ENCODE measurements at regions not wholly inside any gene's neighbourhood (a gene's known extent, or its start where the extent isn't known, plus 50 kb on each side); places are given as distances from the start of the nearest gene placed in this dataset.

DNA sequence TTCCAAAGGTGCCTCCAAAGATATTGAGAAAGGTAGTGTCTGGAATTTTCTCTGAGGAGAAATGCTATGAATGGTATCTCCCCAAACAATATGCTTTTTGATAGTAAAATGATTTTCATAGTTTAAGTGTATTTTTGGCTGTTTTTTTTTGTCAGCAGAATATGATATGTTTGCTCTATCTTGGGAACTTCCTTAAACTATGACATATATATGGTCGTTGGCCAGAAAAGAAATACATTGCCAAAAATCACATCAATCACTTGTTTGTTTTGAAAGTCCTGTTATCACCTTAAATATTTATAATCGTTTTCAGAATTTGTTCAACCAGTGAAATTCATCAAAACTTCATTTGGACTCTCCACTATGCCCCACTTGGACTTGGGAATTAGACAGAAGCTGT lies 816.9 kb downstream of the CDH11 start:
- no peaks in the 10 kb centered on the region for H3K79me1 ChIP-seq (ENCODE audit: insufficient read depth, low read depth, low read length, poor library complexity, severe bottlenecking)
- H3K18ac ChIP-seq (ENCODE audit: insufficient read length, low read depth, low read length): no peak overlapping the region
- H3K56ac ChIP-seq (ENCODE audit: insufficient read length, low read depth, low read length): no peak overlapping the region
- Mint-ChIP-seq H3K36me3 (ENCODE audit: insufficient read depth in 1 of 3, low read depth in 3 of 3) (peaks cover 0 to 12% (median 5%) of the 10 kb centered on the region in 3 experiments; a peak in 4 of 7 replicates), H3K4me1 (peaks cover 10% of the 10 kb centered on the region in 2 experiments), H3K4me3 (no peak overlapping the region), H3K9me3 (peaks cover 9 to 10% of the 10 kb centered on the region in 2 experiments; a peak in 4 of 5 replicates), H3K27me3 (ENCODE audit: low read depth) (peaks cover 3% of the 10 kb centered on the region), H3K27ac (no peak overlapping the region)
- no peak overlapping the region for H3K14ac ChIP-seq (ENCODE audit: insufficient read depth, low read length)
- no peak overlapping the region for H2BK20ac ChIP-seq (ENCODE audit: low read depth, low read length, poor library complexity, severe bottlenecking)
- WGBS (ENCODE audit: extremely low coverage, insufficient read length, low lambda C conversion rate): no CpG with 5 or more reads among the region's 2 CpGs
- no peak overlapping the region for H3K9ac ChIP-seq (ENCODE audit: extremely low read depth, insufficient read length, low read length)
- H2BK120ac ChIP-seq (ENCODE audit: low read depth, low read length, poor library complexity, severe bottlenecking): no peak overlapping the region
- no peak overlapping the region for H2BK5ac ChIP-seq (ENCODE audit: insufficient read length, low read length)
- H3K23ac ChIP-seq (ENCODE audit: insufficient read length, low read depth, low read length): no peak overlapping the region
- no peak for DNase-seq
- TF ChIP-seq, protein P1, sequence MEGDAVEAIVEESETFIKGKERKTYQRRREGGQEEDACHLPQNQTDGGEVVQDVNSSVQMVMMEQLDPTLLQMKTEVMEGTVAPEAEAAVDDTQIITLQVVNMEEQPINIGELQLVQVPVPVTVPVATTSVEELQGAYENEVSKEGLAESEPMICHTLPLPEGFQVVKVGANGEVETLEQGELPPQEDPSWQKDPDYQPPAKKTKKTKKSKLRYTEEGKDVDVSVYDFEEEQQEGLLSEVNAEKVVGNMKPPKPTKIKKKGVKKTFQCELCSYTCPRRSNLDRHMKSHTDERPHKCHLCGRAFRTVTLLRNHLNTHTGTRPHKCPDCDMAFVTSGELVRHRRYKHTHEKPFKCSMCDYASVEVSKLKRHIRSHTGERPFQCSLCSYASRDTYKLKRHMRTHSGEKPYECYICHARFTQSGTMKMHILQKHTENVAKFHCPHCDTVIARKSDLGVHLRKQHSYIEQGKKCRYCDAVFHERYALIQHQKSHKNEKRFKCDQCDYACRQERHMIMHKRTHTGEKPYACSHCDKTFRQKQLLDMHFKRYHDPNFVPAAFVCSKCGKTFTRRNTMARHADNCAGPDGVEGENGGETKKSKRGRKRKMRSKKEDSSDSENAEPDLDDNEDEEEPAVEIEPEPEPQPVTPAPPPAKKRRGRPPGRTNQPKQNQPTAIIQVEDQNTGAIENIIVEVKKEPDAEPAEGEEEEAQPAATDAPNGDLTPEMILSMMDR (conservative IDR thresholded peaks at IDR 0.05): no peak
- H4K5ac ChIP-seq (ENCODE audit: insufficient read length, low read depth, low read length): no peak overlapping the region
- H3T11ph ChIP-seq (ENCODE audit: low read length): no peak overlapping the region
- no peak overlapping the region for H2BK12ac ChIP-seq (ENCODE audit: insufficient read length, low read depth, low read length)
- no peak overlapping the region for H4K8ac ChIP-seq (replicated peaks; ENCODE audit: insufficient read length, low read depth, low read length)
- H3K4me1 ChIP-seq (ENCODE audit: insufficient read depth, low read length): no peaks in the 10 kb centered on the region
- H3K4me2 ChIP-seq (ENCODE audit: insufficient read depth, insufficient read length, low read length): no peak overlapping the region
- no peaks in the 10 kb centered on the region for H3K79me2 ChIP-seq (ENCODE audit: insufficient read depth, low read length)
- H3K27ac ChIP-seq (ENCODE audit: insufficient read length, low read depth, low read length): no peak overlapping the region
- H2AFZ ChIP-seq (ENCODE audit: low read length): no peak overlapping the region
- no peaks in the 10 kb centered on the region for H3K27me3 ChIP-seq (ENCODE audit: insufficient read depth, low read length)
- H2AK5ac ChIP-seq (ENCODE audit: insufficient read length, low read length): no peak overlapping the region
- no peak overlapping the region for H3K4ac ChIP-seq (ENCODE audit: low read depth, low read length)
- no peaks in the 10 kb centered on the region for H3K9me3 ChIP-seq (ENCODE audit: control insufficient read depth, low read depth, low read length)
- H3K23me2 ChIP-seq (ENCODE audit: insufficient read length, low read depth, low read length, poor library complexity, severe bottlenecking): no peaks in the 10 kb centered on the region
- no peak overlapping the region for H2BK15ac ChIP-seq (ENCODE audit: low read depth, low read length)
- no peak overlapping the region for H4K91ac ChIP-seq (ENCODE audit: insufficient read length, low read depth, low read length)
- no peaks in the 10 kb centered on the region for H4K20me1 ChIP-seq (ENCODE audit: control insufficient read depth, insufficient read depth, insufficient read length)

Measured in H9 (cell line).